DMS153 treated with DMSO at 0.1 percent for 48 hours (cell line): ENCODE measurements at regions not wholly inside any gene's neighbourhood (a gene's known extent, or its start where the extent isn't known, plus 50 kb on each side); places are given as distances from the start of the nearest gene placed in this dataset.
"Not testable (repeated sequence)": the region's sequence is repeated elsewhere in the genome, so short reads cannot be mapped to it uniquely, and the experiment has no call there.

Experiments
- DNase-seq: peaks from one replicate; lab custom pipeline; 2025; ENCODE audit not compliant: unreplicated experiment; lab: John Stamatoyannopoulos, UW

DNA sequence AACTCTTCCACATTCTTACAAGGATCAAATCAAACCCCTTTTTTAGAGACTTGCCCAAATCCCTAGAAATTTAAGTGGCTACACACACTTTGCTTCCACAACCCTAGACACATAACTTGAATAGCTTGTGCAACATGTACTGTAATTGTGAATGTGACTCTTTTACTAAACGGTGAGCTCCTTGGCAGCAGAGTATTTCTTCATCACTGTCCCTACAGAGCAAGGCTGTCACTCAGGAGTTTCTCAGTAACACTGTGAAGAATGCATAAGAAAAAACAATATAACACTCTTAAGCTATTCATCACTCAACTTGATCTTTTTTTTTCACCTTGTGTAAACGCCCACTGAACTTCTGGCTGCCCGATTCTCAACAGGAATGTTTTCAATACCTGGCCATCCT is 53.8 kb upstream of the ADAMTS18 start:
- no peak for DNase-seq

GRCh38 chr16:77491091-77491490 is 56.3 kb upstream of the ADAMTS18 start:
- no peak for DNase-seq

DNA sequence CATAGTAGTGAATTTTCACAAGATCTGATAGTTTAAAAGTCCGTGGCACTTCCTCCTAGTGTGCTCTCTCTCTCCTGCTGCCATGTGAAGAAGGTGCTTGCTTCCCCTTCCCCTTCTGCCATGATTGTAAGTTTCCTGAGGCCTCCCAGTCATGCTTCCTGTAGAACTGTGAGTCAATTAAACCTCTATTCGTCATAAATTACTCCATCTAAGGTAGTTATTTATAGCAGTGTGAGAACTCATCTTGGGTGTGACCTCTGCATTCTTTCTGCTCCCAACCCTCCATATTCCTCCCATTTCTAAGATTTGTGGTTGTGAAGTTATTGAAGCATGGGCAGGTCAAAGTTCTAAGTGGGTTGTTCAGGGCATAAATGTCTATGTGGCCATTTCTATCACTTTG is 62.1 kb upstream of the ADAMTS18 start:
- DNase-seq = no peak

- DNase-seq = no peak
Observed at GRCh38 chr16:77499373-77500285, 64.8 kb upstream of the ADAMTS18 start.

DNA sequence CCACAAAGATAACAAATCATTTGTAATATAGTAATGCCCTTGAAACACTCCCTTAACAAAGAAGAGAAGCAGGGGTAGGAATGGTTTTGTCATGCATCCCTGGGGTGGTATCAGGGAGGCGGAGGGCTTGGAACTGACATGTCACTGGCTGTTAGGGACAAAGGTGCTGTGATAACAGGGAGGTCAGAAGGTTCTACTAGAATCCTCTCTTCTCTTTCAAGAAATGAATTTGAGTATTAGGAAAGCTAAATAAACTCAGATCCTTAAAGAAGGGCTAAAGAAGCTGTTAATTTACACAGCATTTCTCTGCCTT is 65.4 kb upstream of the ADAMTS18 start:
- DNase-seq = no peak

GRCh38 chr16:77500934-77501664 is 66.3 kb upstream of the ADAMTS18 start:
- DNase-seq = no peak

DNA sequence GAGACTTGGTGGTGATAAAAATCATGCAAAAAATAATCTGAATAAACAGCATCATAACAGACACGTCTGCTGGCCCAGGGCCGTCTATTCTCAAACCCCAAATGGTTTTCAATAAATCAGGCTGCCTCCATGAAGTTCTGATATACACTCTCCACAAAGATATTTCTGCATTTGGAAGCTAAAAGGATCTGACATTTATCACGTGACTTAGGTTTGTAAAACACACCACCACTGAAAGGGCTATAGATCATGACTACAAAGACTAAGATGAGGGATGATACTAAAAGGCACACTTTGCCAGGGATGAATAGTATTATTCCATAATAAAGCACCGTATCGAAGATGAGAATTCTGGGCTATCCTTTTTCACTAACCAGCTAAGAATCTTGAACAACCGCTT is 67.6 kb upstream of the ADAMTS18 start:
- no peak for DNase-seq

DNA sequence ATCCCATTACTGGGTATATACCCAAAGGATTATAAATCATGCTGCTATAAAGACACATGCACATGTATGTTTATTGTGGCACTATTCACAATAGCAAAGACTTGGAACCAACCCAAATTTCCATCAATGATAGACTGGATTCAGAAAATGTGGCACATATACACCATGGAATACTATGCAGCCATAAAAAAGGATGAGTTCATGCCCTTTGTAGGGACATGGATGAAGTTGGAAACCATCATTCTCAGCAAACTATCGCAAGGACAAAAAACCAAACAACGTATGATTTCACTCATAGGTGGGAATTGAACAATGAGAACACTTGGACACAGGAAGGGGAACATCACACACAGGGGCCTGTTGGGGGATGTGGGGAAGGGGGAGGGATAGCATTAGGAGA is 71.7 kb upstream of the ADAMTS18 start:
- not testable (repeated sequence) for DNase-seq

GRCh38 chr16:77509051-77509450 is 74.2 kb upstream of the ADAMTS18 start:
- DNase-seq = no peak

DNA sequence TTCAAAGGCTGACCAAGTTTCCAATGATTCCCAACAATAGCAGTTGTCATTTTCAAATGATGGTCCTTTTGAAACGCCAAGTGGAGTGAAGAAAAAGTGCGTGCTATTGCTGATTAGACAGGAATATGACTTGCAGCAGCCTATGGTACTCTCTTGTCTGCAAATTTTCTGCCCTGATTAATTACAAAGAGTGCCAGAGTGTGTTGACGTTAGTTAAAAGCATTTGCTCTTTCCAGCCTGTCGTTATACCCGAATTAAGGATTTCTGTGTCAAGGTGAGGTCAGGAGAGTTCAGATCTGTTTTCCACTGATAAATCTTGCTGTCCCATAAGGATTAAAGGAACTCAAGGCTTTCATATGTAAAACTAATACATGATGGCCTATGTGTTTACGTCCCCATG is 75.0 kb upstream of the ADAMTS18 start:
- no peak for DNase-seq

DNA sequence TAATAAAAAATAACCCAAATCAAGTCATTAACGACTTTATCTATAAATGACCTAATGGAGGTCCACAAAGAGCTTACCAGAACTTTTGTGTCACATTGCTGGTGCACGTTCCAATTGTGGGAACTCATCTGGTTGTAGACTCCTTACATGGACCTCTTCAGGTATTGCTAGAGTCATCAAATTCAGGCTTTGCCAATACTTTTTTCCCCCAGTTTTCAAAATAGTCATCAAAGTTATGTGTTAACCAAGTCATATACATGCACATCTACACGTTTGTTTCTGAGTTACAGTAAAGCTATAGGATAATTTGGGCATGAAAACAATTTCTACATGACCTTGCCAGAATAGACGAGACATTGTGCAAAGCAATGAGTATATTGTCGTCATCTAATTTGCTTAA is 76.2 kb upstream of the ADAMTS18 start:
- no peak for DNase-seq

DNA sequence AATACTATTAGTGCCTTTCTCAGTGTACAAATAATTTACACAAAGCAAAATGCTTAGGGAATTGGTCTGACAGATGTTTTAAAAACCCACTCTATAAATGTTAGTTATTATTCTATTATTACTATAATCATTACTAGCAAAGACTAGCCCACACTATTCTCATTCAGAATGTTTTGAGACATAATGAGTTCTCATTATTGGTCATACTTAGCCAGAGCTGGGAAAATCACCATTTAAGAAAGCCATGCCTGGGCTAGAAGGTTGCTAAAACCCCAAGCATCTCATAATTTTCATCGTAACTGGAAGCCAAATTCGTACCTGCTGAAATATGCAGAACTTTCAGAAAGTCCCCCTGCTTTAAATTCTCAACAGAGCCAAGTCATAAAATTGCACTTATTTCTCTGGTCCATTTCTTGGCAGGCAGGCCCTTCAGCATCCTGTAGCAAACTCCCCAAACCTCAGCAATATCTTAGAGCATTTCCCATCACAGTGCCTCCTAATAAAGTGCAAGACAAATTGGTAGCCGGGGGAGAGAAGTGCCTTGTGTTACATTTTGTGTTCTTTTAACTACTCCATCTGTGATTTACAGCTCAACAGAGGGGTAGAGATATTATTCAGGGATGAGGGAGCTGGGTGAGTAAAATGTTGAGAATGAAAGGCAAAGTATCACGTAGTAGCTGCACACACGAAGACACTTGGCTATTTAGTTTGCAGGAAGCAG is 79.8 kb upstream of the ADAMTS18 start:
- no peak for DNase-seq

DNA sequence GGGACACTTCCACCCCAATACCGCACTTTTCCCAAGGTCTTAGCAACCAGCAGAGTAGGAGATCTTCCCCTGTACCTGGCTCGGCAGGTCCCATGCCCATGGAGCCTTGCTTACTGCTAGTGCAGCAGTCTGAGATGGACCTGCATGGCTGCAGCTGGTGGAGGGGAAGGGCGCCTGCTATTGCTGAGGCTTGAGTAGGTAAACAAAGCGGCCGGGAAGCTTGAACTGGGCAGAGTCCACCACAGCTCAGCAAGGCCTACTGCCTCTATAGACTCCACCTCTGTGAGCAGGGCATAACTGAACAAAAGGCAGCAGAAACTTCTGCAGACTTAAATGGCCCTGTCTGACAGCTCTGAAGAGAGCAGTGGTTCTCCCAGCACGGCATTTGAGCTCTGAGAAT is 90.4 kb upstream of the ADAMTS18 start:
- DNase-seq = not testable (repeated sequence)

- DNase-seq = no peak
Observed at GRCh38 chr16:77531752-77532151, 96.9 kb upstream of the ADAMTS18 start.

DNA sequence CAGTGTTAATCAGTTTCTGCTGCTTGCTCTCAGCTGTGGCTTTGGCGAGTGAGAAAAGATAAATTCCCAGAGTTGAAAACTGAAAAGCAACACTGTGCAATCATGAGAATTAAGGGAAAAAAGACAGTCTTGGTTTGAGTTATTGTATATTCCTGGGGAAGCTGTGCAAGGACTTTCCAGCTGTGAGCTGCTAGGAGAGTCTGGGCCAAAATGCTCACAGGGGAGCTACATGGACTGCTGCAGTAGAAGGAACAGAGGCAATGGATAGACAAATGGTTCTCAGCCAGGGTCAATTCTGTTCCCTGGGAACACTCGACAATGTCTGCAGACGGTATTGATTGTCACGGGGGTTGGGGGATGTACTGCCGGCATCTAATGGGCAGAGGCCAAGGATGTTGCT is 102.0 kb upstream of the ADAMTS18 start:
- no peak for DNase-seq

- DNase-seq = no peak
Observed at GRCh38 chr16:77539421-77540034, 104.7 kb upstream of the ADAMTS18 start.

- no peak for DNase-seq
Observed at GRCh38 chr16:77540646-77541045, 105.8 kb upstream of the ADAMTS18 start.

DNA sequence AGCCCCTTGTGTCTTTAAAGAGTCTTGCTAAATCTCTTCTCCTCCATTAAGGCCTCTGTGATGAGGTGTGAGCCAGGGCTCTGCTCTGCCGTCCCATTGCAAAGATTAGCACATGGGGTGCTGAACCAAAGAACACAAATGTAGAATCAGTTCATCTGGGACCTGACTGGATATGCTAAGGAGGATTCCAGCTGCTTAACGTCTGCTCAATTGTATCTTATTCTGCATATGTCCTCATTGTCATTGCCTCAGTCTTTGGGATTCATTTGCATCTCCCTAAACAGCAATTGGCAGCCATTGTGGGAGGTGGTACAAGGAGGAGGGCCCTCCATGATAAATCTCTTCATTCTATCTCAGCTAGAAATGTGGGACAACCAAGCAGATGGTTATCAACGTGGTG is 106.3 kb upstream of the ADAMTS18 start:
- DNase-seq = no peak

- no peak for DNase-seq
Observed at GRCh38 chr16:77548151-77548550, 113.3 kb upstream of the ADAMTS18 start.

DNA sequence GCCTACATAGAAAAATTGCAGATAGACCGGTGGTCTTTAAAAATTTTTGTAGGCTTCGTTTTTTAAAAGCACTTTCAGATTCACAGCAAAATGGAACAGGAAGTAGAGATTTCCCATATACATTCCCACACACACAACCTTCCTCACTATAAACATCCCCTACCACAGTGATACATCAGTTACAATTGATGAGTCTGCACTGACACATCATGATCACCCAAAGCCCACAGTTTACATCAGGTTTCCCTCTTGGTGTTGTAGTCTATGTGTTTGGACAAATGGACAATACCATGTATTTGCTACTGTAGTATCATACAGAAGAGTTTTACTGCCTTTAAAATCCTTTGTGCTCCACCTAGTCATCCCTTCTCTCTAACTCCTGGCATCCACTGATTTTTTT is 113.9 kb upstream of the ADAMTS18 start:
- DNase-seq = no peak

- DNase-seq = no peak
Observed at GRCh38 chr16:77549876-77550275, 115.0 kb upstream of the ADAMTS18 start.
